ENCODE measurements at regions not wholly inside any gene's neighbourhood (a gene's known extent, or its start where the extent isn't known, plus 50 kb on each side); places are given as distances from the start of the nearest gene placed in this dataset.

GRCh38 chr5:174446446-174446845 lies 277.9 kb upstream of the MSX2 start:
- H3K27me3 ChIP-seq (replicated peaks in 1 of 7) = peaks cover 0 to 17% (median 0%) of the 10 kb centered on the region in 7 donors
- DNase-seq = no peak
- intact Hi-C loops (cut with DNase I; ENCODE audit: low total_unique reads) = no loop called here
- H3K9me3 ChIP-seq = peaks cover 0 to 16% (median 0%) of the 10 kb centered on the region in 8 donors
- H3K4me1 ChIP-seq = no peaks in the 10 kb centered on the region
- no peak overlapping the region for H3K4me3 ChIP-seq
- H3K27ac ChIP-seq = no peak overlapping the region
- no peak for TF ChIP-seq CTCF (IDR thresholded peaks at IDR 0.05 in 8 of 11, conservative IDR thresholded peaks at IDR 0.05 in 3 of 11)
- no peak for TF ChIP-seq POLR2A (IDR thresholded peaks at IDR 0.05)
- no peak for TF ChIP-seq POLR2AphosphoS5 (IDR thresholded peaks at IDR 0.05)
- WGBS, 5 donors = 56 to 85% (median 62%) methylated on average over 6 of the region's 6 CpGs
- no peaks in the 10 kb centered on the region for H3K36me3 ChIP-seq

- Histone ChIP-seq H3K27ac (no peak overlapping the region), H3K4me1 (no peaks in the 10 kb centered on the region), H3K36me3 (no peaks in the 10 kb centered on the region), H3K27me3 (replicated peaks in 1 of 7) (peaks cover 0 to 17% (median 0%) of the 10 kb centered on the region in 7 donors), H3K9me3 (peaks cover 0 to 15% (median 0%) of the 10 kb centered on the region in 8 donors), H3K4me3 (no peak overlapping the region)
- no peak for TF ChIP-seq POLR2A (IDR thresholded peaks at IDR 0.05)
- WGBS, 5 donors = 67 to 80% (median 73%) methylated on average over 10 of the region's 10 CpGs
- DNase-seq = no peak
- intact Hi-C loops (cut with DNase I; ENCODE audit: low total_unique reads) = no loop called here
These were observed 277.4 kb upstream of the MSX2 start for GRCh38 chr5:174446988-174447387.

GRCh38 chr5:174448041-174448440 lies 276.3 kb upstream of the MSX2 start:
- WGBS, 5 donors = 82 to 93% (median 85%) methylated on average over 4 of the region's 4 CpGs
- no peak overlapping the region for H3K4me3 ChIP-seq
- no peaks in the 10 kb centered on the region for H3K36me3 ChIP-seq

GRCh38 chr5:174448662-174449061 lies 275.7 kb upstream of the MSX2 start:
- intact Hi-C loops (cut with DNase I; ENCODE audit: low total_unique reads) = no loop called here
- H3K4me1 ChIP-seq = no peaks in the 10 kb centered on the region
- no peak overlapping the region for H3K4me3 ChIP-seq
- H3K27me3 ChIP-seq (replicated peaks in 1 of 7) = peaks cover 0 to 17% (median 0%) of the 10 kb centered on the region in 7 donors
- no peak for TF ChIP-seq POLR2A (IDR thresholded peaks at IDR 0.05)
- no peak for TF ChIP-seq CTCF (IDR thresholded peaks at IDR 0.05 in 8 of 11, conservative IDR thresholded peaks at IDR 0.05 in 3 of 11)
- no peak for TF ChIP-seq POLR2AphosphoS5 (IDR thresholded peaks at IDR 0.05)
- H3K36me3 ChIP-seq = no peaks in the 10 kb centered on the region
- H3K9me3 ChIP-seq = peaks cover 0 to 10% (median 0%) of the 10 kb centered on the region in 8 donors
- H3K27ac ChIP-seq = no peak overlapping the region
- DNase-seq = no peak

More at GRCh38 chr5:174448041-174448440, 276.3 kb upstream of the MSX2 start:
- intact Hi-C loops (cut with DNase I; ENCODE audit: low total_unique reads) = no loop called here
- no peak for DNase-seq
- Histone ChIP-seq H3K27me3 (replicated peaks in 1 of 7) (peaks cover 0 to 17% (median 0%) of the 10 kb centered on the region in 7 donors), H3K9me3 (peaks cover 0 to 10% (median 0%) of the 10 kb centered on the region in 8 donors), H3K27ac (no peak overlapping the region), H3K4me1 (no peaks in the 10 kb centered on the region)
- TF ChIP-seq POLR2A (IDR thresholded peaks at IDR 0.05) (no peak), POLR2AphosphoS5 (IDR thresholded peaks at IDR 0.05) (no peak), CTCF (IDR thresholded peaks at IDR 0.05 in 8 of 11, conservative IDR thresholded peaks at IDR 0.05 in 3 of 11) (no peak)

- TF ChIP-seq POLR2AphosphoS5 (IDR thresholded peaks at IDR 0.05) (no peak), POLR2A (IDR thresholded peaks at IDR 0.05) (no peak), CTCF (IDR thresholded peaks at IDR 0.05 in 8 of 11, conservative IDR thresholded peaks at IDR 0.05 in 3 of 11) (no peak)
- 64 to 75% (median 69%) methylated on average over 2 of the region's 2 CpGs for WGBS, 5 donors
- intact Hi-C loops (cut with DNase I; ENCODE audit: low total_unique reads) = no loop called here
These were observed 270.7 kb upstream of the MSX2 start for GRCh38 chr5:174453690-174454089.

More at GRCh38 chr5:174453690-174454089, 270.7 kb upstream of the MSX2 start:
- Histone ChIP-seq H3K27ac (peak overlapping the region in 1 of 8 donors; percentile 37), H3K27me3 (replicated peaks in 1 of 7) (peaks cover 0 to 6% (median 0%) of the 10 kb centered on the region in 7 donors), H3K4me3 (no peak overlapping the region), H3K4me1 (no peaks in the 10 kb centered on the region), H3K9me3 (peaks cover 0 to 10% (median 0%) of the 10 kb centered on the region in 8 donors), H3K36me3 (no peaks in the 10 kb centered on the region)
- DNase-seq = no peak
